Tongue (tissue), 1 donor: ENCODE measurements at regions not wholly inside any gene's neighbourhood (a gene's known extent, or its start where the extent isn't known, plus 50 kb on each side); places are given as distances from the start of the nearest gene placed in this dataset.
"Not testable (repeated sequence)": the region's sequence is repeated elsewhere in the genome, so short reads cannot be mapped to it uniquely, and the experiment has no call there.

Experiments used
- DNase-seq: peaks from one replicate; pipeline ENCODE4 v3.0.0-alpha.2; 2015

DNA sequence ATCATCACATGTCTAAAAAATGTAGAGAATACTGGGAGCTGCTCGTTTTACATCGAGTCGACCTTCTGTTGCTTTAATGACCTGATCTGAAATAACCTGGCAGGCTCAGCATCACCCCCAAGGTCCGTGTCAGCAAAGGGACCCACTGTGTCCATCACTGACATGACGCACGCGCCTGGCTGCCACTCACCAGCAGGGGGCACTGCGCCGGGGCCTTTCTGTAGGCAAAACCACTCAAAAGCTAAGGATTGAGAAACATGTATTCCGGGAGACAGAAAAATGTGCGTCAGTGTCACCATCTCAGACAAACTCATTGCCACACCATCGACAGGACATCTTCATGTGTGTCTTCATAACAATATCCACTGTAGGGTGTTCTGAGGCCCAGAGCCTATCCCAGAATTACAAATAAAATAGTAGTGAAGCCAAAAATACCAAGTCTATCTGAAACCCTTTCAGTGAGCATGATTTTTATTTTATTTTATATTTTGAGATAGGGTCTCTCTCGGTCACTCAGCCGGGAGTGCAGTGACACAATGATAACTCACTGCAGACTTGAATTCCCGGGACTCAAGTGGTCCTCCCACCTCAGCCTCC, 130.3 kb upstream of the LSM14A start:
- DNase-seq, result peak; percentile 32

DNA sequence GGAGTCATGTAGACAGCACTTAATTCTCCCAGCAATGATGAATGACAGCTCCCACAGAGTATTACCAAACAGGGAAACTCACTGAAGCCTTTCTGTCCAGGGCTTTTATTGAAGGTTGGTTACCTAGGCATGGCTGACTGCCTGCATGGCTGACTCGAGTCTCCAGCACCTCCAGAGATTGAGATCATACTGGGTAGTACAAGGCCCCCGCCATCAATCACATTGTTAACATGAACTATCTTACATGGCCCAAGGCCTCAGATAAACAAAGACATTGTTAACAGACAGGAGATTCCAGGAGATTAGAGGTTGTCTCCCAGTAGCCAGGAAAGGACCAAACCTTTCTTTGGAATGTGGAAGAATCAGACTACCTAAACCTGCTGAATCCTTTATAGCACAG, 128.3 kb upstream of the LSM14A start:
- DNase-seq, result no peak

DNA sequence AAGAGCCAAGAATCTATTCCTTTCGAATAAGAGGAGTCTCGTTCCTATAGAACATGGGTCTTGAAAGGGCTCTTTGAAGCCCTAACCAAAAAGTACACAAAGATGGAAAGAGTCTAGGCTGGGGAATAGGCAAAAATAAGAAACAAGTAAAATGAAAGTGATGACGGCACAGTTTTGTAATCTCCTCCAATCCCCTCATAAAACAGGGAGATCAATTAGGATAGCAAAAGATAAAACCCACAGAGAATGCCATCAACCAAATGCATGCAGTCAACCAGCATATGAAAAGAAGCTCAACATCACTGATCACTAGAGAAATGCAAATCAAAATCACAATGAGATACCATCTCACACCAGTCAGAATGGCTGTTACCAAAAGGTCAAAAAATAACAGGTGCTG, 122.4 kb upstream of the LSM14A start:
- no peak for DNase-seq

DNA sequence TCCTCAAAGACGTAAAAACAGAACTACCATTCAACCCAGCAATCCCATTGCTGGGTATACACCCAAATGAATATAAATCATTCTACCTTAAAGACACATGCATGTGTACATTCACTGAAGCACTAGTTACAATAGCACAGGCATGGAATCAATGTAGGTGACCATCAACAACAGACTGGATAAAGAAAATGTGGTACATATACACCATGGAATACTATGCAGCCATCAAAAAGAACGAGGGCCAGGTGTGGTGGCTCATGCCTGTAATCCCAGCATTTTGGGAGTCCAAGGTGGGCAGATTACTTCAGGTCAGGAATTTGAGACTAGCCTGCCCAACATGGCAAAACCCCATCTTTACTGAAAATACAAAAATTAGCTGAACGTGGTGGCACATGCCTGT, 121.9 kb upstream of the LSM14A start:
- DNase-seq, result not testable (repeated sequence)

DNA sequence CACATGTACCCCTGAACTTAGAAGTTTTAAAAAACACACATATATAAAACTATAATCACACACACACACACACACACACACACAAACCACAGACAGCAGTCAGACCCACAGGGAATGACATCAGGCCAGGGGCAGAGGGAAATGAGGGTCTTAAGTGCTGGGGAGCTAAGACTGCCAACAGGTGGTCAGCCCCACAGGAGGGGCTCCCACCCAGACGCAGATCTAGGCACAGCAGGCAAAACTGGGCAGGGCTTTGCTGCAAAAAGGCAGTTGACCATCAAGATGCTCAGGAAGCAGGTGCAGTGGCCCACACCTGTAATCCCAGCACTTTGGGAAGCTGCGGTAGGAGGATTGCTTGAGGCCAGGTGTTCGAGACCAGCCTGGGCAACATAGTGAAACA, 121.0 kb upstream of the LSM14A start:
- no peak for DNase-seq

DNA sequence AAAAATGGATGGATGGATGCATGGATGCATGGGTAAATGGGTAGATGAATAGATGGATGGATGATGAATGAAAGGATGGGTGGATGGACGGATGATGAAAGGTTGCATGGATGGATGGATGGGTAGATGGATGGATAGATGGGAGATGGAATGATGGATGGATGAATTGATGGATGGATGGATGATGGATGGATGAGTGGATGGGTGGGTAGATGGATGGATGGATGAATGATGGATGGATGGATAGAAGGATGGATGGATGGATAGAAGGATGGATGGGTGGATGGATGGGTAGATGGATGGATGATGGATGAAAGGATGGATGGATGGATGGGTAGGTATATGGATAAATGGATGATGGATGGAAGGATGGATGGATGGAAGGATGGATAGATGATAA, 115.1 kb upstream of the LSM14A start:
- DNase-seq, result no peak

DNA sequence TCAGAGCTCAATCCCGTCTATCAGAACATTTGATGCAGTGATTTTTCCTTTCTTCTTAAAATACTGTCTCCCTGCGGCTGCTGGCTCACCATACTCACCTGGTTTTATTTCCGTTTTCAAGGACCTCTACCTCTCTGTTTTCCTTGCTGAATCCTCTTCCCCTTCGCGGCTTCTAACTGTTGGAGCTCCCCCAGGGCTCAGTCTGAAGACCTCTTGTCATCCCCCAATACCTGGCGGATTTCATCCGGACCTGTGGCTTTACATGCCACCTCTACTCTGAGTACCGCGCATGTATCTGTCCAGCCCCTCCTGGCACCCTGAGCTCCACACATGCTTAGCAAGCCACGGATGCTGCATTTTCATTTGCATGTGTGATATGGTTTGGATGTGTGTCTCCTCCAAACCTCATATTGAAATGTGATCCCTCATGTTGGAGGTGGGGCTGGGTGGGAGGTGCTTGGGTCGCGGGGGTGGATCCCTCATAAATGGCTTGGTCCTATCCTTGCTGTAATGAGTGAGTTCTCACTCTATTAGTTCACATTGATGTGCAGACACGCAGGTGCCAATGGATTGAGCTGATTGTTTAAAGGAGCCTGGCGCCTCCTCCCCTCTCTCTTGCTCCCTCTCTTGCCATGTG, 106.2 kb upstream of the LSM14A start:
- DNase-seq, result no peak

DNA sequence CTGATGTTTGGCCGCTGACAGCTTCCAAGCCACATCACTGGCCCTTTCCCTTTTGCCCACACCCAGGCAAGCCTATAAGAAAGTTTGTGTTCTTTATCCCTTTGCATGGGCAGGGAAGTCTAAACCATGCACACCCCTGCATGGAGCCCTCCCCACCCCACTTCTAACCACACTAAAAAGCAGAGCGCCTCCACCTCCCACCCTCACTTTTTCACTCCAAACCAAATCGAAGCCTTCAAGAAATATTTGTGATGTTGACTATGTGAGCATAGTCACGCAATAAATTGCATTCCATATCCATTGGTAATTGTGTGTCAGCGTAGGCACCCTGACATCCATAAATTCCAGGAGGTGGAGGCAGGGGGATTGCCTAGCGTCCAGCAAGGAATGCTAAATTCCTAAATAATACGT, 104.4 kb upstream of the LSM14A start:
- no peak for DNase-seq

DNA sequence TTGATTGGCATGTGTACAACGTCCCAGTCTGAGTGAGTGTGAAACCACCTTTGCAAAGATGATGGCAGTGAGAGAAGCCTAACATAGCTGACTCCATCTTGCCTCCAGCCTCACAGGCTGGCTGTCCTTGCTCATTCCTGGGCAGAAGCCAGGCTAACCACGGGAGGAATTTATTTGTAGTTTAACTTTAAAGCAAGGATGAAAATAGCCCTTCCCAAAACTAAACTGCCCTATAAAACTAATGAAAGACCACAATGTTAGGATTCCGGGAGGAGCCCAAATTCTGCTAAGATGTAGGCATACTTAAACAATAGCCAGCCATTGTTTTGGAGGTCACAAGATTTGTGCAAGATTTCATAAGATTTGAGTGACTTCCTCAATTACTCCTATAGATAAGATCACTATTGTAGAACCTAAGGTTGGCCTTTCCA, 96.6 kb upstream of the LSM14A start:
- no peak for DNase-seq

DNA sequence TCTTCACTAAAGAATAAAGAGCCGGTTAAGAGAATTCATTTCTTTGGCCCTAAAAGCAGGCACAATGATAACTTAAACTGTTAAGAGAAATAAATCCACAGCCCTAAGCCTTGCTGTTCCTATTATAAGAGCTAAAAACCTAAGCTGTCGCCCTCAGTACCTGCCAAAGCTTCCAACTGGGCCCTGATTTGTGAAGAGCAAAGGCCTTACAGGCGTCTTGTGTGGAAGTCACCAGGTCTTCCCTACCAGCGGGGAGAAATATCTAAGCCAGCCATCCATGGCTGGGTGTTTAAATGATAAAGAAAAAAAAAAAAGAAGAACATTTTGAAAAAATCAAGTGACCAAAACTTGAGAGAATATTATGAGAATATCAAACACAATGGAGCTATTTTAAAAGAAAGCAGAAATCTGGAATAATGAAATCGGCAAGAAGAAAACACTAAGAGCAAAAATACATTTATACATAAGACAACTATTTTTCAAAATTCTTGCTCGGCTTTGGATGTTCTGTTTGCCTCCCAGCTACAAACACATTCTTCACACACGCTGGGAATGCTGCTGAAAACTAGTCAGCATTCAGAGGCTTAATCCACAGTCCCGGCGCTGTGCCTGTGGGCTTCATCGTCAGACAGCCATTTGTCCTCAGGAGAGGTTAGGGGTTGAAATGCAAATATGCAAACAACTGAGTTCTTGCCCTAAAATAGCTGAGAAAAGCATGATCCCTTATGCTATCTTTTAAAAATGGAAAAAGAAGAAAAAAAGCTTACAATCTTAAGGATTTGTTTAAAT, 89.8 kb upstream of the LSM14A start:
- peak; percentile 7 for DNase-seq

DNA sequence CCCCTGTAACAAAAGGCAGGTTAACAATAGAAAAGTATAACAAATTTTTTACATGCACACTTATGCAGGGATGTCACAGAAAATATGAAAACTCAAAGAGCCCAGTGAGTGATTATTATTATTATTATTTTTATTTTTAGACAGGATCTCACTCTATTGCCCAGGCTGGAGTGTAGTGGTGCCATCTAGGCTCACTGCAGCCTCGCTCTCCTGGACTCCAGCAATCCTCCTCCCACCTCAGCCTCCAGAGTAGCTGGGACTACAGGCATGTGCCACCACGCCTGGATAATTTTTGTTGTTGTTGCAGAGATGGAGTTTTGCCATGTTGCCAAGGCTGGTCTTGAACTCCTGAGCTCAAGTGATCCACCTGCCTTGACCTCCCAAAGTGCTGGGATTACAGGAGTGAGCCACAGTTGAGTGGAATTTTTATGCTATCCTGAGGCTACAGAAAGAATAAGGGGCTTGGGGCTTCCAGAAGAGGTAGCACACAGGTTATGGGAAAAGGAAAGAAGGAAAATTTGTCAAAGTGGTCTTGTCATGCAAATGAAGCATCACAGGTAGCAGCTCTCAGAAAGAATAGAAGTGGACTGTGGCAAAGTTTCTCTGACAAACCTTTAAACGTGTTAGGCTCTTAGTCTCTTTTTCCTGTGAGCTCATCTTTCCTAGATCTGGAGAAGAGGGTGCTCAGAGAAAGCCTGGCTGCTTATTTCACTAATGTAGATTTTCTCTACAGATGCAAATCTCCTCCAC, 87.7 kb upstream of the LSM14A start:
- no peak for DNase-seq

DNA sequence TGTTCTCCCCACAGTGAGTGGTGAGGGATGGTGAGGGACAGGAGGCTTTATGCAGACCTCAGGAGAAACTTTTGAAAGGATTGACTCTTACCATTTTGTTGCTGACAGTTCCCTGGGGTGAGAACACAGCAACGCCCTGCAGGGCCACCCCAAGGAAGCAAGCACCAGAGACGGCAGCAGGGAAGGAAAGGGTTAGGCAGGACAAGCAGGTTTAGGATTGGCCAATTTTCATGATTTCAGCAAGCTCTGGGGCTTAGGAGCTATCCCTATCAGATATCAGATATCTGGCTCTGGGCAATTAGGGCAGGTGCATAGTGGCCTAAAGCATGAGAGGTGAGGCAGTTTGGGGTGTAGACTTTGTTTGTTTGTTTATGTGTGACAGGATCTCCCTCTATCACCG, 87.0 kb upstream of the LSM14A start:
- DNase-seq, result no peak

DNA sequence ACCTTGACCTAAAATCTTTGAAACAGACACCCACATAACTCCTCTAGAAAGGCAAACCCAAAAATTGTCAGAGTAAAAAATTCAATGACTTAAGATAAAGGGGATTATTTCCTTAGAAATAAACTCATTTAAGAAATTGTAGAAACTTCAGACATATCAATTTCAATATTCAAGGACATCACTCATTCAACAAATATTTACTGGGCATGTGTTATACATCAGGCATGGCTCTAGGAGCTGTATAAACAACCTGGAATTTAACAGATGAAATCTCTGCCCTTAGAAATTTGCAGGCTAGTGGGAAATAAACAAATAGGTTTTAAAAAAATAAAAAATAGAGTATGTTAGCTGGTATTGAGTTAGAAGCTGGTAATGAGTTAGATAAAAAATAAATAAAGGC, 84.0 kb upstream of the LSM14A start:
- DNase-seq, result no peak

DNA sequence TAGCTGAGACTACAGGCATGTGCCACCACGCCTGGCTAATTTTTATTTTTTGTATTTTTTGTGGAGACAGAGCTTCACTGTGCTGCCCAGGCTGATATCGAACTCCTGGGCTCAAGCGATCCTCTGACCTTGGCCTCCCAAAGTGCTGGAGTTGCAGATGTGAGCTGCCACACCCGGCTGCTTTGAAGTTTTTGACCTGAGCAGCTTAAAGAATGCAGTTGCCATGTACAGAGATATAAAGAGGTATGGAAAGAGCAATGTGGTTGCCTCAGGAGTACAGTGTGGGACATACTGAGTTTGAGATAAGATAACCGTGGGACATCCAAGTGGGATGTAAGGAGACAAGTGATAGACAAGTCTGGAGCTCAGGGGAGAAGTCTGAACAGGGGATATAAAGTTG, 82.7 kb upstream of the LSM14A start:
- DNase-seq, result no peak

DNA sequence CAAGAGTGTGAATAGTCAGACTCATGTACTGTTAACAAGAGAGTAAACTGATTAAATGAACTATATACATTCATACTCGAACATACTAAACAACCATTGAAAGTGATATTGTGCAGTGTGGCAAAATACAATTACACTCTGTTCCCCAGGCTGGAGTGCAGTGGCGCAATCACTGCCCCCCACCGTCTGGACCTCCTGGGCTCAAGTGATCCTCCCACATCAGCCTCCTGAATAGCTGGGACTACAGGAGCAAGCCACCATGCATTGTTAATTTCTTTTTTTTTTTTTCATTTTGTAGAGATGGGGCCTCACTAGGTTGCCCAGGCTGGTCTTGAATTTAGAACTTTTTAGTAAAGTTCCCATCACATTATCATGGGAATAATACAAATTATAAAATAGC, 77.3 kb upstream of the LSM14A start:
- DNase-seq, result no peak

DNA sequence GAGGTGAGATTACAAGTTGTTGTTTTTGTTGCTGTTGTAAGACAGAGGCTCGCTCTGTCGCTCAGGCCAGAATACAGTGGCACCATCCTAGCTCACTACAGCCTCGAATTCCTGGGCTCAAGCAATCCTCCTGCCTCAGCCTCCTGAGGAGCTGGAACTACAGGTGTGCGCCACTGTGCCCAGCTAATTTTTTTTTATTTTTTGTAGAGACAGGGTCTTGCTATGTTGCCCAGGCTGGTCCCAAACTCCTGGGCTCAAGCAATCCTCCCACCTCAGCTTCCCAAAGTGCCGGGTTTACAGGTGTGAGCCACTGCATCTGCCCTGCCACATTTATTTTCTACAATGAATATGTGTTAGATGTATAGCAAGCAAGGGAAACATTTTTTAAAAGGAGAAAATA, 76.9 kb upstream of the LSM14A start:
- DNase-seq, result not testable (repeated sequence)

DNA sequence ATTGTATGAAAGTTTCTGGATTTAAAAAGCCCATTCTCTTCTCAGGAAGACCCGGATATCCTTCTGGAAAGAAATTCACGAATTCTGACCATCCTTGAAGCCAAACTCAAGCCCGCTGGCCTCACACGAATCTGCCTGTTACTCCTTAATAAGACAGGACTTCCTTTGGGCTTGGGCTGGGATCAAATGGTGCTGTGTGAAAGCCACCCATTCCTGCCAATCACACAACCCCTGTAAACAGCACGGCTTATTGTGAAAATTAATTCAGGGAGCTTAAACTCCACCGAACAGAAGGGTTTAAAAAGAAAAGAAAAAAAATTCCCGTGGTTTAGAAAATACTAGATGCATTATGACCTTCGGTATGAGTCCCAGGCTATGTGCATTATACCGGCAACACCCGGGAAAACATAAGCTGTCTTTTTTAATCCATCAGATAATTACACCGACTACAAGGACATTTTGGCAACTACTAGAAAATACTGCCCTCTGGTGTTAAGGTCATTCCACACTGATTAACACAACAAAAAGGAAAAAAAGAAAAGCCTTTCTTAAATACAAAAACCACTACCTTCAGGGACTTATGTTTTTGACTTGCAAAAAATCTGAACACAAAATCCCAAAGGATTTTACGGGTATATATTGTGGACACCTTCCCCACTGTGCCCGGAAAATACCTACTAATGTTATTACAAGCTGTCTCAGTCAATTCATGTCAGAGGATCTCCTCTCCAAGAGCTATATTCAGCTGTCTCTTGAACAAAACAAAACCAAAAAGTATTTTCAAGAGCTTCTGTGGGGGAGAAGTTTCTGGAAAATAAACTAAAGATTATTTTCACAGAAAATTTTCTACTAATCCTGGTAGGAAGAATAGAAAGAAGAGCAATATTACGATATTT, 76.0 kb upstream of the LSM14A start:
- peak; percentile 69 for DNase-seq

DNA sequence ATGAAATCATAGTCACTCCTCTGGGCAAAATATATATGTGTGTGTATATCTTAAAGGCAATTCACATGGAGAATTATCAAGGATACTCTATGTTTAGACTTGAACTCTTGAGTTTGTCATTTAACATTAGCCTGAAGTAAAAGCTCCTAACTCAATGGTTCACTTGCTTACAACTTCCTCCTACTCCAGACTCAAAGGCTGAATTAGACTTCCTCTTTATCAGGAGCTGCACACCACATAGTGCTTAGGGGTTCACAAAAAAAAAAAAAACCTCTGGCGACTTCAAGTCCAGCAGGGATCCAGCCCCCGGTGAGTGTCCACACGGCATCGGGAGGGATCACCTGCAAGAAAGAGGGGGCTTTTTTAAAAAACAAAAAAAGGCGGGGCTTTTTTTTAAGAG, 68.2 kb upstream of the LSM14A start:
- DNase-seq, result no peak

DNA sequence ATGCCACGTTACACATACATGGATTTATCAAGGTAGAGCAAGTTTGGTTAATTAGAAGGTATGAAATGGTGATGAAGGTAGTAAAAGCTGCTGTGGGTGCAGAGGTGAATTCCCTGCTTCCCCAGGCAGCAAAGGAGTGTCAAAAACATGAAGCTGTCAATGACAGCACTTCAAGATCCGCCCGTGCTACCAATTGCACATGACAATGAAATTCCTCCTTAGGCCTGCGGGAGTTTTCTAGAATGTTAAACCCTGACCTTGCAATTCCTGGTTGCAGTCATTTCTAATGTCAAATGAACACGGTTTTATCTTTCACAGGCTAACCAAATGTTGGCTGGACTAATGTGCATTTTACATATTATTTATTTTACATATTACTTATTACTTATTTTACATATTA, 67.7 kb upstream of the LSM14A start:
- DNase-seq, result no peak

DNA sequence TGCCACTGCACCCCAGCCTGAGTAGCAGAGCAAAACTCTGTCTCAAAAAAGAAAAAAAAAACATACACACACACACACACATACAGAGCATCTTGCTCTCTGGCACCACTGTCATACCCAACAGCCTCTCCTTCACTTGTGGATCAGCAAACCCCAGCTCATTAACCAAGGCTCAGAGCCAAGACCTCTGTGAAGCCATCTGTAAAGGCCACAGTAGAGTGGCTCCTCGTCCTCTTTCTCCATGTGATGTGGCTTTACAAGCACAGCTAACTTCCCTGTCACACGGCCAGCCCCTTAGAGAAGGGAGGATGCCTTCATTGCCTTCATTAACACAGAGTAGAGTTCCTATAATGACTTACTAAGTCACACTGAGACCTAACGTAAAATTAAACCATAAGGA, 62.7 kb upstream of the LSM14A start:
- DNase-seq, result no peak

DNA sequence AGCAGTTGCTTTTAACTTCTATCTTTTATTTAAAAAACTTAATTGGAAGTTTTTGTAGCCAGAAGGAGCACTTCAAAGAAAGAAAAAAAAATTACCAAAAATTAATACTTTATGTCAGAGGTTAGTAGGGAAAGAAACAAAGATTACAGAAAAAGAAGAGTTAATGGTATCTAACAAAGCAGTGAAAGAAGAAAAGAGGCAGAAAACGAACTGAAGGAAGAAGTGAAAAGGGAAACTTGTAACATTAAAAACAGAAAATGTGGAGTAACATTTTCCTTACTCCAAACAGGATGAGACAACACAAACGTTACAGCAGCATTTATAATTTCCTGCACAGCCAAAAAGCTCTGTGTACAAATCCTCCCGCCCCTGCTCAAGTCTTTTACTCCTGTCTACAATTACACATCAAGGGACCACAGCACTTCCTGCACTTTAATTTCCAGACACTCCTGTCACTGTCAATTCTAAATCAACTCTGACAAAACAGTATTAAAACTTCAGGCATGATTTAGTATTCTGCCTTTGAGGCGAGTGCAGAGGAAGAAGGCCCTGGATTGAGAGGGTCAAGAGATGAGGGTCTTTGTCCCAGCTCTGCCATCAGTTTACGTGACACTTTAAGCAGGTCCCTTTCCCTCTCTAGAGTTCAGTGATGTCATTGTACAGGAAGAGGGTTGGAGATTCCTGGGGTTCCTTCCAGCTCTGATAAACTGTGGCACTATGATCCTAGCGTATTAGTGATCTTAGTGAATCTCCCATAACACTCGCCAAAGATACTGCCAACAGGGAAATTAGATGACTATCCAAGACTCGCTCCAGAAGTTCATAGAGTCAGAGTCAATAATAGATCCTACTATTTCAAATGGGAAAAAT, 53.2 kb upstream of the LSM14A start:
- DNase-seq, result no peak
